HepG2 (cell line): ENCODE measurements at regions not wholly inside any gene's neighbourhood (a gene's known extent, or its start where the extent isn't known, plus 50 kb on each side); places are given as distances from the start of the nearest gene placed in this dataset.

Experiments
- CBX1 ChIP-seq: IDR thresholded peaks from one replicate; pipeline ENCODE4 v1.6.1; 2016; ENCODE audit warnings: antibody characterized with exemption, low read depth
- CEBPB ChIP-seq: IDR thresholded peaks from 2 replicates; pipeline ENCODE4 v1.6.1; 2011; ENCODE audit warnings: low read depth, low read length, improper control_type of control experiment, borderline replicate concordance
- MXD4 ChIP-seq: IDR thresholded peaks from 2 replicates; pipeline ENCODE4 v1.6.1; 2016; ENCODE audit warnings: mild to moderate bottlenecking, missing biosample characterization, missing genetic modification reagents
- PLSCR1 ChIP-seq: sonication (generic); formaldehyde crosslinking; IDR thresholded peaks from 2 replicates; pipeline ENCODE4 v1.5.0; 2020; ENCODE audit warnings: missing genetic modification reagents, mild to moderate bottlenecking, borderline replicate concordance
- PRDM15 ChIP-seq: sonication (generic); formaldehyde crosslinking; IDR thresholded peaks from 2 replicates; pipeline ENCODE4 v1.4.0; 2020; ENCODE audit warnings: missing genetic modification reagents
- RBM22 ChIP-seq: fragments of 200-400 bp; formaldehyde crosslinking; optimal IDR thresholded peaks from 2 replicates; pipeline ENCODE3; 2017; ENCODE audit warnings: mild to moderate bottlenecking, low read length, moderate library complexity
- SNAPC4 ChIP-seq: sonication (generic); formaldehyde crosslinking; IDR thresholded peaks from 2 replicates; pipeline ENCODE4 v1.4.0; 2020; ENCODE audit warnings: mild to moderate bottlenecking, missing genetic modification reagents
- TEAD3 ChIP-seq: optimal IDR thresholded peaks from 2 replicates; pipeline ENCODE3; 2016; ENCODE audit warnings: borderline replicate concordance
- WIZ ChIP-seq: sonication (generic); formaldehyde crosslinking; IDR thresholded peaks from 2 replicates; pipeline ENCODE4 v1.5.1; 2020; ENCODE audit warnings: mild to moderate bottlenecking, missing genetic modification reagents
- ZBTB43 ChIP-seq: sonication (generic); formaldehyde crosslinking; conservative IDR thresholded peaks from 2 replicates; pipeline ENCODE4 v1.4.0; 2020; ENCODE audit warnings: missing genetic modification reagents
- ZNF337 ChIP-seq: sonication (generic); formaldehyde crosslinking; IDR thresholded peaks from 2 replicates; pipeline ENCODE4 v1.5.1; 2020; ENCODE audit warnings: missing genetic modification reagents, low read depth, mild to moderate bottlenecking, borderline replicate concordance
- ZNF501 ChIP-seq: sonication (generic); formaldehyde crosslinking; IDR thresholded peaks from 2 replicates; pipeline ENCODE4 v1.5.1; 2020; ENCODE audit warnings: mild to moderate bottlenecking, moderate library complexity, missing genetic modification reagents
- ZNF589 ChIP-seq: sonication (generic); formaldehyde crosslinking; conservative IDR thresholded peaks from 2 replicates; pipeline ENCODE4 v1.8.0; 2022; ENCODE audit warnings: mild to moderate bottlenecking, moderate library complexity, missing genetic modification reagents
- ZNF703 ChIP-seq: sonication (generic); formaldehyde crosslinking; IDR thresholded peaks from 2 replicates; pipeline ENCODE4 v1.5.1; 2020; ENCODE audit warnings: missing genetic modification reagents, mild to moderate bottlenecking, moderate library complexity, borderline replicate concordance
- ZNF792 ChIP-seq: IDR thresholded peaks from 2 replicates; pipeline ENCODE4 v1.6.1; 2016
- ZSCAN25 ChIP-seq: sonication (generic); formaldehyde crosslinking; IDR thresholded peaks from 2 replicates; pipeline ENCODE4 v1.8.0; 2022; ENCODE audit warnings: mild to moderate bottlenecking, missing genetic modification reagents

- TF ChIP-seq PRDM15 (CRISPR knock-in tag) (no peak), ZBTB43 (CRISPR knock-in tag) (no peak), ZNF792 (CRISPR knock-in tag) (no peak), WIZ (CRISPR knock-in tag) (no peak), RBM22 (no peak), PLSCR1 (CRISPR knock-in tag) (no peak), SNAPC4 (no peak), CBX1 (no peak), TEAD3 (CRISPR knock-in tag) (peak; percentile 26), ZSCAN25 (0 out of 2 replicates have a peak, but pooled peaks have one; percentile 47), ZNF703 (no peak), CEBPB (peak; percentile 19; the same call in 1 of the 2 replicates), ZNF501 (CRISPR knock-in tag) (no peak; the same call in 1 of the 2 replicates), ZNF337 (CRISPR knock-in tag) (peak; percentile 49; the same call in 1 of the 2 replicates), ZNF589 (CRISPR knock-in tag) (no peak), MXD4 (CRISPR knock-in tag) (0 out of 2 replicates have a peak, but pooled peaks have one; percentile 6)
Observed at GRCh38 chr6:137801352-137802114, 65.5 kb upstream of the TNFAIP3 start (continued).
